SHP77 treated with DMSO at 0.1 percent for 48 hours (cell line): ENCODE measurements at regions not wholly inside any gene's neighbourhood (a gene's known extent, or its start where the extent isn't known, plus 50 kb on each side); places are given as distances from the start of the nearest gene placed in this dataset.
"Not testable (repeated sequence)": the region's sequence is repeated elsewhere in the genome, so short reads cannot be mapped to it uniquely, and the experiment has no call there.

ENCODE experiments used
- DNase-seq: peaks from one replicate; lab custom pipeline; 2025; lab: John Stamatoyannopoulos, UW

DNA sequence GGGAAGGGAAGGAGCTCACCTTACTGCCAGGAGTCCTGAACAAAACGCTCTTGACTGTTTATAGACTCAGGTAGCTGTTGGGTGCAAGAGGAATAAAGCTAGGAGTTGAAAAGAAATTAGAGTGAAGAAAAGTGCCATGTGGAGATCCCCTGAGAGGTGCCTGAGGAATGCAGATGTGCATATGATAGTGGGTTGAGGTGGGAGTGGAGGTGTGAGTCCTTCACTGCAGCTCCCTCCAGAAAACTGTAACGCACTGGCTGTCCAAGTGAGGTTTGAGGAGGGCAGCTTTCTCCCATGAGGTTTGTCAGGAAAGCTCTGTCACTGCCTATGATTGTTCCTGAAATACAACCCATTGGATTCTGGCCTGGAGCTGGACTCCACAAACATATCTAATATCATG is 904.8 kb upstream of the POT1 start:
- no peak for DNase-seq

- no peak for DNase-seq
These were observed 904.2 kb upstream of the POT1 start for GRCh38 chr7:125833839-125834238.

DNA sequence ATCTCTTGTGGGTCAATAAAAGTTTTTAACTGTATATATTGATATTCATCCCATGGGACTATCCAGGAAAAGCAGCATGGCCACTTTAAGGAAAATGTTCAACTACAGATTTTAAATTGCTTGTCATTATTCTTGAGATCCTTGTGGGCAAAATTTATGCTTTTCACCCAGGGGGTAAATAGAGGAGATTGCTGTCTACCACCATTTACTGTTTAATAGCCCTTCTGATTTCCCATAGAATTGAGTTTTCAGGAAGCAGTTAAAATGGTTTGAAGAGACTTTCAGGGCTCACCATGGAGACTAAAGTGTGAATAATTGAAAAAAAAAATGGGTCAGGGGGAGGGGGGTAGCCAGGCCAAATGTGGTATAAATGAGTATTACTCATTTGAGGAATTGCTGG is 901.1 kb upstream of the POT1 start:
- no peak for DNase-seq

DNA sequence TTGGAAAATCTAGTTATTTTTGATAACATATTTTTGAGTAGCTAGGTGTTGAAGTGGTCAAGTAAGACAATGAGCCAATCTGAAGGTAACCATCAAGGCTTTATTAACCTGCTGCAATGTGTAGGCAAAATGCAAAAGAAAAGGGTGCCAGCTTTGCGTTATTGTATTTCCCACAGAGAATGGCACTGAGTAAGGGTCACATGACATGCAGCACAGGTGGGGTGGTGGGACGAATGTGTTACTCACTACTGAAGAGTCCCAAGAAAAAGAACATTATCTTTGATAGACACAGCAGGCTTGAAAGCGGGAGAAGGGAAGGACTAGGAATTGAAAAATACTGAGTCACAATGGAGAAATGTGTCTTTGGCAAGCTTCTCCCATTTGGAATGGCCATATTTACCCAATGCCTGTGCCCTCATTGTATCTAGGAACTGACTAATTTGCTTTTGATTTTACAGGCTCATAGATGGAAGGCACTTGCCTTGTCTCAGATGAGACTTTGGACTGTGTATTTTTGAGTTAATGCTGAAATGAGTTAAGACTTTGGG is 898.6 kb upstream of the POT1 start:
- DNase-seq, result no peak

- DNase-seq, result no peak
These were observed 893.9 kb upstream of the POT1 start for GRCh38 chr7:125823538-125823937.

- no peak for DNase-seq
These were observed 890.9 kb upstream of the POT1 start for GRCh38 chr7:125820495-125820894.

GRCh38 chr7:125814100-125814499 is 884.5 kb upstream of the POT1 start:
- no peak for DNase-seq

DNA sequence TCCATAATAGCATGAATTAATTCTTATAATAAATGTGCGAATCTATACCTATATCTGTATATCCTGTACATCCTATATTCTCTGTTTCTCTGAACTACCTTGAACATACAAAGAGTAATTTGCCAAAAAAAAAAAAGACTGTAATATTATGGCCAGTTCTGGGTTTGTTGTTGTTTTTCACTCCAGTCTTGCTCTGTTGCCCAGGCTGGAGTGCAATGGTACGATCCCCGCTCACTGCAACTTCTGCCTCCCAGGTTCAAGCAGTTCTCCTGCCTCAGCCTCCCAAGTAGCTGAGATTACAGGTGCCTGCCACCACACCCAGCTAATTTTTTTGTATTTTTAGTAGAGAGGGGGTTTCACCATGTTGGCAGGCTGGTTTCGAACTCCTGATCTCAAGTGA is 876.9 kb upstream of the POT1 start:
- DNase-seq, result not testable (repeated sequence)

DNA sequence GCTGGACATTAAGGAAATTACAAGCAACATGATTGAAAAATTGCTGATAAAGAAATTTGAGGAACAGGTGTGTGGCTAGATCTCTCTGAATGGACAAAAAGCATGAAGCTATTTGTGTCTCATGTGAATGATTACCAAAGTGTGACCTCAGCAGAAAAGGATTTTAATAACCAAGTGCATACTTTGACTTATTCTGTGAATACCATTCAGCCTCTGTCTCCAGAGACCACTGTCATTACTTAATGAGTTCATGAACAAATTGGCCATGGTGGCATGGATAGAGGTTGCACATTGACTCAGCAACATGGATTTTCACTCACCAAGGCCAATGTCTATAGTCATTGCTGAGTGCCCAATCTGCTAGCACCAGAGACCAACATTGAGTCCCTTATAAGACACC is 874.6 kb upstream of the POT1 start:
- DNase-seq, result no peak

GRCh38 chr7:125780153-125780552 is 850.5 kb upstream of the POT1 start:
- DNase-seq, result no peak

GRCh38 chr7:125775317-125775716 is 845.7 kb upstream of the POT1 start:
- no peak for DNase-seq

DNA sequence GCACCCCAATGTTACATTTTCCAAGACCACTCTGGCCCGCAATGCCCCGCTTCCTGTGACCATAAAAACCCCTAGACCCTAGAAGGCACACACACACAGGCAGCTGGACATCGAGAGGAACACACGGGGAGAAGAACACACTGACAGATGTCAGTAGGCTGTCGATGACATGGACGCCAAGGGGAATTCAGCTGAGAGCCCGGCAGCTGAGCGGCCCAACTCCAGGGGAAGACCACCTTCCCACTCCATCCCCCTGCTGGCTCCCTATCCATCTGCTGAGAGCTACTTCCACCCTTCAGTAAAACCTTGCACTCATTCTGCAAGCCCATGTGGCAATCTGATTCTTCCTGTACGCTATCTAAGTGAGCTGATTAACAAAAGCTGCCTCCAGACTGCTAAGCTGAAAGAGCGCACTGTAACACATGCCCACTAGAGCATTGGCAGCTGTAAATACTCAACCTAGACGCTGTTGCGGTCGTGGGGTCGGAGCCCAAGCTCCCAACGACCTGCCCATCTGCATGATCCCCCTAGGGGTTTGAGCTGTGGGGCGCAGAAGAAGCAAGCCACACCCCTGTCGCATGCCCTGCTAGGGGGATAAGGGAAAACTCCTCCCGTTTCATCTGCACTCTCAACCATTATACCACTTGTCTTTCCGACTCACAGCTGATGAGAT is 843.6 kb upstream of the POT1 start:
- no peak for DNase-seq

- DNase-seq, result no peak
These were observed 818.3 kb upstream of the POT1 start for GRCh38 chr7:125747966-125748365.

GRCh38 chr7:125746510-125746909 is 816.9 kb upstream of the POT1 start:
- DNase-seq, result no peak

- DNase-seq, result no peak
These were observed 797.6 kb upstream of the POT1 start for GRCh38 chr7:125727215-125727614.

GRCh38 chr7:125695626-125696025 is 766.0 kb upstream of the POT1 start:
- DNase-seq, result no peak

GRCh38 chr7:125683156-125683555 is 753.5 kb upstream of the POT1 start:
- no peak for DNase-seq

DNA sequence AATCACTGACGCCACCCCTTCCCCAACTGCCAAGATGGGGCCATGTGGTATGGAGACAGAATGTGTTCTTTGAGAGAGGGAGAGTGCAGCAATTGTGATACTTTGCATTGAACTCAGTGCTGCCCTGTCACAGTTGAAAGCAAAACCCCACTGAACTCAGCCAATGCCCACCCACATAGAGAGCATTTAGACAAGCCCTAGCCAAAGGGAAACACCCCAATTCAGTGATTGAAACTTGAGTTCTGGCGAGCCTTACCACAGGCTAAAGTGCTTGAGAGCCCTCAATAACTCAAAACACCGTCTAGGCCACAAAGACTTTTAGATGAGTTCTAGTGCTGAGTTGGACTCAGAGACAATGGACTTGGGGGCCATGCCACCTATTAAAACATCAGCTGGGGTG is 751.9 kb upstream of the POT1 start:
- DNase-seq, result no peak

- no peak for DNase-seq
These were observed 749.1 kb upstream of the POT1 start for GRCh38 chr7:125678771-125679170.

- DNase-seq, result no peak
These were observed 746.0 kb upstream of the POT1 start for GRCh38 chr7:125675640-125676039.

GRCh38 chr7:125675169-125675568 is 745.5 kb upstream of the POT1 start:
- no peak for DNase-seq

DNA sequence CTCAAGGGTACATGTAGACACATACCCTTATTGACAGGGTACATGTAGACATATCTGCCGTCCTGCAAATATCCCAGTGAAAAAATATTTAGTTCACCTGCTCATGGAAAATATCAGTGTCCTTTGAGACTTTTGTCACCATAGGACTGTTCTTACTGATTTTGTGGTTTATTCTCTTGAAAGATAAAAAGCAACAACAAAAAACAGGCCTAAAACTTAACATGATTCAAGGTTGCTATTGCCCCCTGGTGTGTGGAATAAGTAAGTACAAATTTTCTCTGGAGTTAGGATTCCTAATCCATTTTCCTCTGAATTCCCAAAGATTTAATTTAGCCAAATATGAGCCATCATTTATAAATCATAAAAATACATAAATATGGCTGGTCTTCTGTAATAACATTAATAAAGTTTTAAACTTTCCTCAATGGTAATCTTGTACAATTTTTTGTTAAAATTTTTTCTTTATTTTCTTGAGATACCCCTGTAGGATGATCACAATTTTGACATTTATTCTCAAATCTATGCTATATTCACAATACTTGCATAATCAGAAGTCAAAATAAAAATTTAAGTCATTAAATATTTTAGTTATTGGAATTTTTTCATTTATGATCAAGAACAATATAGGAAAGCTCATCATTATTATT is 741.4 kb upstream of the POT1 start:
- no peak for DNase-seq

GRCh38 chr7:125668321-125668993 is 738.8 kb upstream of the POT1 start:
- no peak for DNase-seq
